ENCODE measurements at regions not wholly inside any gene's neighbourhood (a gene's known extent, or its start where the extent isn't known, plus 50 kb on each side); places are given as distances from the start of the nearest gene placed in this dataset.

- DNase-seq (ENCODE audit: extremely low read depth in 1 of 2, low read depth in 1 of 2) = no peak
These were observed 196.4 kb upstream of the FOXN3 start for GRCh38 chr14:89613260-89614008.

- DNase-seq (ENCODE audit: extremely low read depth in 1 of 2, low read depth in 1 of 2) = no peak
These were observed 192.6 kb upstream of the FOXN3 start for GRCh38 chr14:89609500-89610100.

- no peak for DNase-seq (ENCODE audit: extremely low read depth in 1 of 2, low read depth in 1 of 2)
These were observed 190.4 kb upstream of the FOXN3 start for GRCh38 chr14:89607453-89607852.

- DNase-seq (ENCODE audit: extremely low read depth in 1 of 2, low read depth in 1 of 2) = no peak
These were observed 187.0 kb upstream of the FOXN3 start for GRCh38 chr14:89603938-89604480.

GRCh38 chr14:89600950-89601826 lies 184.2 kb upstream of the FOXN3 start:
- no peak for DNase-seq (ENCODE audit: extremely low read depth in 1 of 2, low read depth in 1 of 2)

- DNase-seq (ENCODE audit: extremely low read depth in 1 of 2, low read depth in 1 of 2) = no peak
These were observed 183.0 kb upstream of the FOXN3 start for GRCh38 chr14:89600029-89600428.

GRCh38 chr14:89598548-89599186 lies 181.6 kb upstream of the FOXN3 start:
- DNase-seq (ENCODE audit: extremely low read depth in 1 of 2, low read depth in 1 of 2) = no peak

GRCh38 chr14:89592961-89593360 lies 175.9 kb upstream of the FOXN3 start:
- DNase-seq (ENCODE audit: extremely low read depth in 1 of 2, low read depth in 1 of 2) = no peak

GRCh38 chr14:89589400-89590118 lies 172.5 kb upstream of the FOXN3 start:
- DNase-seq (ENCODE audit: extremely low read depth in 1 of 2, low read depth in 1 of 2) = no peak

- no peak for DNase-seq (ENCODE audit: extremely low read depth in 1 of 2, low read depth in 1 of 2)
These were observed 171.8 kb upstream of the FOXN3 start for GRCh38 chr14:89588840-89589296.

- no peak for DNase-seq (ENCODE audit: extremely low read depth in 1 of 2, low read depth in 1 of 2)
These were observed 171.0 kb upstream of the FOXN3 start for GRCh38 chr14:89588016-89588415.

GRCh38 chr14:89587136-89587420 lies 170.0 kb upstream of the FOXN3 start:
- DNase-seq (ENCODE audit: extremely low read depth in 1 of 2, low read depth in 1 of 2) = no peak

- DNase-seq (ENCODE audit: extremely low read depth in 1 of 2, low read depth in 1 of 2) = peak in 1 of 2 donors; percentile 20
These were observed 169.5 kb upstream of the FOXN3 start for GRCh38 chr14:89586258-89587135.

GRCh38 chr14:89578156-89578555 lies 161.1 kb upstream of the FOXN3 start:
- DNase-seq (ENCODE audit: extremely low read depth in 1 of 2, low read depth in 1 of 2) = no peak

GRCh38 chr14:89576960-89577359 lies 159.9 kb upstream of the FOXN3 start:
- DNase-seq (ENCODE audit: extremely low read depth in 1 of 2, low read depth in 1 of 2) = no peak

GRCh38 chr14:89576145-89576927 lies 159.3 kb upstream of the FOXN3 start:
- no peak for DNase-seq (ENCODE audit: extremely low read depth in 1 of 2, low read depth in 1 of 2)

- DNase-seq (ENCODE audit: extremely low read depth in 1 of 2, low read depth in 1 of 2) = no peak
These were observed 158.5 kb upstream of the FOXN3 start for GRCh38 chr14:89575386-89576061.

GRCh38 chr14:89574420-89574819 lies 157.4 kb upstream of the FOXN3 start:
- no peak for DNase-seq (ENCODE audit: extremely low read depth in 1 of 2, low read depth in 1 of 2)

Measured in activated CD8-positive, alpha-beta memory T cell treated with anti-CD3 and anti-CD28 coated beads for 1 hour (primary cell).